ENCODE measurements at regions not wholly inside any gene's neighbourhood (a gene's known extent, or its start where the extent isn't known, plus 50 kb on each side); places are given as distances from the start of the nearest gene placed in this dataset.

- no peak for DNase-seq
- no peak overlapping the region for H3K27ac ChIP-seq (ENCODE audit: low read length)
- H3K27me3 ChIP-seq (ENCODE audit: low read length): no peaks in the 10 kb centered on the region
- no peaks in the 10 kb centered on the region for H3K36me3 ChIP-seq (ENCODE audit: insufficient read depth, low read length)
- no peak overlapping the region for H3K9ac ChIP-seq (ENCODE audit: low read length)
- no peak overlapping the region for H3K4me2 ChIP-seq (ENCODE audit: low read depth, low read length, poor library complexity, severe bottlenecking)
- H3K79me2 ChIP-seq (ENCODE audit: low read length): no peaks in the 10 kb centered on the region
- no peak overlapping the region for H2AFZ ChIP-seq (ENCODE audit: low read length)
- H3K4me3 ChIP-seq (ENCODE audit: low read length): no peak overlapping the region
- H3K9me2 ChIP-seq (replicated peaks; ENCODE audit: insufficient read depth, low read length): no peaks in the 10 kb centered on the region; the same call in 1 of the 2 replicates
- no peaks in the 10 kb centered on the region for H4K20me1 ChIP-seq (ENCODE audit: insufficient read depth, low read depth, low read length)
- H3K9me3 ChIP-seq (ENCODE audit: low read length): no peaks in the 10 kb centered on the region
- no peaks in the 10 kb centered on the region for H3K4me1 ChIP-seq (ENCODE audit: low read length)
Measured at GRCh38 chr4:100302061-100303026, 112.1 kb upstream of the DDIT4L start.

GRCh38 chr4:100299046-100299840, 109.0 kb upstream of the DDIT4L start:
- Histone ChIP-seq H3K9ac (ENCODE audit: low read length) (no peak overlapping the region), H3K36me3 (ENCODE audit: insufficient read depth, low read length) (no peaks in the 10 kb centered on the region), H3K79me2 (ENCODE audit: low read length) (no peaks in the 10 kb centered on the region), H4K20me1 (ENCODE audit: insufficient read depth, low read depth, low read length) (no peaks in the 10 kb centered on the region), H3K4me3 (ENCODE audit: low read length) (no peak overlapping the region), H3K4me1 (ENCODE audit: low read length) (no peaks in the 10 kb centered on the region), H2AFZ (ENCODE audit: low read length) (no peak overlapping the region), H3K27ac (ENCODE audit: low read length) (no peak overlapping the region), H3K9me2 (replicated peaks; ENCODE audit: insufficient read depth, low read length) (no peaks in the 10 kb centered on the region; the same call in 1 of the 2 replicates), H3K27me3 (ENCODE audit: low read length) (no peaks in the 10 kb centered on the region), H3K4me2 (ENCODE audit: low read depth, low read length, poor library complexity, severe bottlenecking) (no peak overlapping the region), H3K9me3 (ENCODE audit: low read length) (no peaks in the 10 kb centered on the region)
- no peak for DNase-seq

- no peaks in the 10 kb centered on the region for H3K27me3 ChIP-seq (ENCODE audit: low read length)
Measured at GRCh38 chr4:100295792-100296191, 105.5 kb upstream of the DDIT4L start.

GRCh38 chr4:100294356-100294755, 104.1 kb upstream of the DDIT4L start:
- Histone ChIP-seq H3K9ac (ENCODE audit: low read length) (no peak overlapping the region), H3K4me1 (ENCODE audit: low read length) (no peaks in the 10 kb centered on the region), H3K36me3 (ENCODE audit: insufficient read depth, low read length) (no peaks in the 10 kb centered on the region), H3K4me3 (ENCODE audit: low read length) (no peak overlapping the region), H3K9me3 (ENCODE audit: low read length) (no peaks in the 10 kb centered on the region), H2AFZ (ENCODE audit: low read length) (no peak overlapping the region), H3K4me2 (ENCODE audit: low read depth, low read length, poor library complexity, severe bottlenecking) (no peak overlapping the region), H3K27me3 (ENCODE audit: low read length) (no peaks in the 10 kb centered on the region), H3K9me2 (replicated peaks; ENCODE audit: insufficient read depth, low read length) (no peaks in the 10 kb centered on the region; the same call in 1 of the 2 replicates), H4K20me1 (ENCODE audit: insufficient read depth, low read depth, low read length) (no peaks in the 10 kb centered on the region), H3K27ac (ENCODE audit: low read length) (no peak overlapping the region), H3K79me2 (ENCODE audit: low read length) (no peaks in the 10 kb centered on the region)
- DNase-seq: no peak

More at GRCh38 chr4:100295792-100296191, 105.5 kb upstream of the DDIT4L start:
- Histone ChIP-seq H3K9ac (ENCODE audit: low read length) (no peak overlapping the region), H3K9me2 (replicated peaks; ENCODE audit: insufficient read depth, low read length) (no peaks in the 10 kb centered on the region; the same call in 1 of the 2 replicates), H2AFZ (ENCODE audit: low read length) (no peak overlapping the region), H3K4me2 (ENCODE audit: low read depth, low read length, poor library complexity, severe bottlenecking) (no peak overlapping the region), H3K4me1 (ENCODE audit: low read length) (no peaks in the 10 kb centered on the region), H3K36me3 (ENCODE audit: insufficient read depth, low read length) (no peaks in the 10 kb centered on the region), H3K27ac (ENCODE audit: low read length) (no peak overlapping the region), H3K4me3 (ENCODE audit: low read length) (no peak overlapping the region), H4K20me1 (ENCODE audit: insufficient read depth, low read depth, low read length) (no peaks in the 10 kb centered on the region), H3K79me2 (ENCODE audit: low read length) (no peaks in the 10 kb centered on the region), H3K9me3 (ENCODE audit: low read length) (no peaks in the 10 kb centered on the region)
- no peak for DNase-seq

GRCh38 chr4:100290585-100290984, 100.3 kb upstream of the DDIT4L start:
- Histone ChIP-seq H3K36me3 (ENCODE audit: insufficient read depth, low read length) (no peaks in the 10 kb centered on the region), H3K9me3 (ENCODE audit: low read length) (no peaks in the 10 kb centered on the region), H2AFZ (ENCODE audit: low read length) (no peak overlapping the region), H3K79me2 (ENCODE audit: low read length) (no peaks in the 10 kb centered on the region), H3K4me1 (ENCODE audit: low read length) (no peaks in the 10 kb centered on the region), H3K27me3 (ENCODE audit: low read length) (no peaks in the 10 kb centered on the region), H3K27ac (ENCODE audit: low read length) (no peak overlapping the region), H3K4me2 (ENCODE audit: low read depth, low read length, poor library complexity, severe bottlenecking) (no peak overlapping the region), H3K9ac (ENCODE audit: low read length) (no peak overlapping the region), H3K9me2 (replicated peaks; ENCODE audit: insufficient read depth, low read length) (no peaks in the 10 kb centered on the region), H4K20me1 (ENCODE audit: insufficient read depth, low read depth, low read length) (no peaks in the 10 kb centered on the region), H3K4me3 (ENCODE audit: low read length) (no peak overlapping the region)
- no peak for DNase-seq

- no peak overlapping the region for H3K9ac ChIP-seq (ENCODE audit: low read length)
- no peaks in the 10 kb centered on the region for H3K9me2 ChIP-seq (replicated peaks; ENCODE audit: insufficient read depth, low read length)
- no peaks in the 10 kb centered on the region for H3K27me3 ChIP-seq (ENCODE audit: low read length)
- H3K36me3 ChIP-seq (ENCODE audit: insufficient read depth, low read length): no peaks in the 10 kb centered on the region
- DNase-seq: no peak
- no peaks in the 10 kb centered on the region for H3K4me1 ChIP-seq (ENCODE audit: low read length)
- H3K79me2 ChIP-seq (ENCODE audit: low read length): no peaks in the 10 kb centered on the region
- H3K4me3 ChIP-seq (ENCODE audit: low read length): no peak overlapping the region
- no peaks in the 10 kb centered on the region for H3K9me3 ChIP-seq (ENCODE audit: low read length)
- no peak overlapping the region for H3K27ac ChIP-seq (ENCODE audit: low read length)
- no peak overlapping the region for H3K4me2 ChIP-seq (ENCODE audit: low read depth, low read length, poor library complexity, severe bottlenecking)
- no peak overlapping the region for H2AFZ ChIP-seq (ENCODE audit: low read length)
- no peaks in the 10 kb centered on the region for H4K20me1 ChIP-seq (ENCODE audit: insufficient read depth, low read depth, low read length)
Measured at GRCh38 chr4:100289946-100290345, 99.7 kb upstream of the DDIT4L start.

GRCh38 chr4:100289530-100289888, 99.2 kb upstream of the DDIT4L start:
- Histone ChIP-seq H3K9me2 (replicated peaks; ENCODE audit: insufficient read depth, low read length) (no peaks in the 10 kb centered on the region), H3K4me1 (ENCODE audit: low read length) (no peaks in the 10 kb centered on the region), H2AFZ (ENCODE audit: low read length) (no peak overlapping the region), H3K27me3 (ENCODE audit: low read length) (no peaks in the 10 kb centered on the region), H3K27ac (ENCODE audit: low read length) (no peak overlapping the region), H3K4me3 (ENCODE audit: low read length) (no peak overlapping the region), H3K79me2 (ENCODE audit: low read length) (no peaks in the 10 kb centered on the region), H3K36me3 (ENCODE audit: insufficient read depth, low read length) (no peaks in the 10 kb centered on the region), H3K9me3 (ENCODE audit: low read length) (no peaks in the 10 kb centered on the region), H3K9ac (ENCODE audit: low read length) (no peak overlapping the region), H3K4me2 (ENCODE audit: low read depth, low read length, poor library complexity, severe bottlenecking) (no peak overlapping the region), H4K20me1 (ENCODE audit: insufficient read depth, low read depth, low read length) (no peaks in the 10 kb centered on the region)
- DNase-seq: no peak

- H3K9me2 ChIP-seq (replicated peaks; ENCODE audit: insufficient read depth, low read length): no peaks in the 10 kb centered on the region
- H2AFZ ChIP-seq (ENCODE audit: low read length): no peak overlapping the region
- H3K36me3 ChIP-seq (ENCODE audit: insufficient read depth, low read length): no peaks in the 10 kb centered on the region
- H3K4me1 ChIP-seq (ENCODE audit: low read length): no peaks in the 10 kb centered on the region
- H4K20me1 ChIP-seq (ENCODE audit: insufficient read depth, low read depth, low read length): no peaks in the 10 kb centered on the region
- no peak for DNase-seq
- H3K9ac ChIP-seq (ENCODE audit: low read length): no peak overlapping the region
- no peaks in the 10 kb centered on the region for H3K79me2 ChIP-seq (ENCODE audit: low read length)
- no peaks in the 10 kb centered on the region for H3K27me3 ChIP-seq (ENCODE audit: low read length)
- no peak overlapping the region for H3K4me3 ChIP-seq (ENCODE audit: low read length)
- H3K27ac ChIP-seq (ENCODE audit: low read length): no peak overlapping the region
- no peaks in the 10 kb centered on the region for H3K9me3 ChIP-seq (ENCODE audit: low read length)
- H3K4me2 ChIP-seq (ENCODE audit: low read depth, low read length, poor library complexity, severe bottlenecking): no peak overlapping the region
Measured at GRCh38 chr4:100288811-100289529, 98.7 kb upstream of the DDIT4L start.

All from Karpas-422 (cell line).